ENCODE measurements at regions not wholly inside any gene's neighbourhood (a gene's known extent, or its start where the extent isn't known, plus 50 kb on each side); places are given as distances from the start of the nearest gene placed in this dataset.

GRCh38 chr12:113594967-113595366, 123.3 kb upstream of the LHX5 start:
- Histone ChIP-seq H3K9me3 (0 out of 2 replicates have a peak, but pooled peaks cover 6% of the 10 kb centered on the region), H3K4me3 (no peak overlapping the region), H3K27me3 (ENCODE audit: low read depth) (peaks cover 27% of the 10 kb centered on the region), H3K36me3 (replicated peaks) (no peaks in the 10 kb centered on the region), H3K4me1 (no peaks in the 10 kb centered on the region)
- in situ Hi-C loops (cut with MboI; ENCODE audit: low sequenced_read_pairs): no loop called here
- no peak for DNase-seq (ENCODE audit: low spot score in 2 of 2)

- in situ Hi-C loops (cut with MboI; ENCODE audit: low sequenced_read_pairs): no loop called here
- H3K4me3 ChIP-seq: peak overlapping the region; percentile 28
- DNase-seq (ENCODE audit: low spot score in 2 of 2): peak; percentile 59 to 82
- H3K36me3 ChIP-seq (replicated peaks): no peaks in the 10 kb centered on the region
- peaks cover 11% of the 10 kb centered on the region for H3K27me3 ChIP-seq (ENCODE audit: low read depth)
- H3K9me3 ChIP-seq: 0 out of 2 replicates have a peak, but pooled peaks cover 6% of the 10 kb centered on the region
- peaks cover 9% of the 10 kb centered on the region for H3K4me1 ChIP-seq
Observed at GRCh38 chr12:113591480-113591974, 119.9 kb upstream of the LHX5 start.

- in situ Hi-C loops (cut with MboI; ENCODE audit: low sequenced_read_pairs): no loop called here
- H3K36me3 ChIP-seq (replicated peaks): no peaks in the 10 kb centered on the region
- DNase-seq (ENCODE audit: low spot score in 2 of 2): no peak
- no peaks in the 10 kb centered on the region for H3K27me3 ChIP-seq (ENCODE audit: low read depth)
- no peak overlapping the region for H3K4me3 ChIP-seq
- H3K9me3 ChIP-seq: no peaks in the 10 kb centered on the region
- H3K4me1 ChIP-seq: peaks cover 9% of the 10 kb centered on the region
Observed at GRCh38 chr12:113589437-113589836, 117.8 kb upstream of the LHX5 start.

DNA sequence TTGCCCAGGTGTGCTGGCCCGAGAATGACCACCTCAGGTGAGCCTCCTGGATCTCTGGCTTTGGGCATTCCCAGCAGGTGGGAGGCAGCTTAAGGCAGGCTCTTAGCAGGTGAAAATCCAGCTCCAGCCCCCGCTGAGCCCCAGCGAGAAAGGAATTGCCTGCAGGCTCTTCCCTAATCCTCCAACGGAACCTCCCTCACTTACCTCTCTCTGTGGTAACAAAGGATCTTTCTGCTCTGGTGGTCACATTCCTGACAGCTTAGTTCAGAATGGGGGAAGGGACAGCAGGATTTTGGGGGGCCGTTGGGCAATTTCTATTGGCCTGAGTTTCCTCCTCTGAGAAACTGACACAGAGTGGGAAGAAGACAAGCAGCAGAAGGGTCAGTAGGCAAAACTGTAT, 116.0 kb upstream of the LHX5 start:
- in situ Hi-C loops (cut with MboI; ENCODE audit: low sequenced_read_pairs): no loop called here
- DNase-seq (ENCODE audit: low spot score in 2 of 2): peak; percentile 35 to 43
- no peaks in the 10 kb centered on the region for H3K9me3 ChIP-seq

DNA sequence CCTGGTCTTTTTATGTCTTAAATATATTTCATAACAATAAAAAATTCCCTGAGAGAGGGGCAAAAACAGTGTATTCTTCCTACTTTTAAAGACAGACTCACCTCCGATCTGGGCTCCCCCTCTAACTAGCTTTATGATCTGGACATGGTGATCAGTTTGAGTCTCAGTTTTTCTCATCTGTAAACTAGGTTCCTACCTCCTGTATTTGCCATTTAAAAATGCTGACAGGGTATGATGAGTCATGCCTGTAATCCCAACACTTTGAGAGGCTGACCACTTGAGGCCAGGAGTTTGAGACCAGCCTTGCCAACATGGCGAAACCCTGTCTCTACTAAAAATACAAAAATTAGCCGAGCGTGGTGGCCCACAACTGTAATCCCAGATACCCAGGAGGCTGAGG, 114.8 kb upstream of the LHX5 start:
- DNase-seq (ENCODE audit: low spot score in 2 of 2): no peak
- peaks cover 9% of the 10 kb centered on the region for H3K4me1 ChIP-seq
- H3K9me3 ChIP-seq: no peaks in the 10 kb centered on the region
- no peaks in the 10 kb centered on the region for H3K36me3 ChIP-seq (replicated peaks)
- H3K4me3 ChIP-seq: no peak overlapping the region
- H3K27me3 ChIP-seq (ENCODE audit: low read depth): no peaks in the 10 kb centered on the region
- in situ Hi-C loops (cut with MboI; ENCODE audit: low sequenced_read_pairs): no loop called here

More for the DNA sequence above, 116.0 kb upstream of the LHX5 start:
- H3K4me1 ChIP-seq: peaks cover 9% of the 10 kb centered on the region
- H3K27me3 ChIP-seq (ENCODE audit: low read depth): no peaks in the 10 kb centered on the region
- no peaks in the 10 kb centered on the region for H3K36me3 ChIP-seq (replicated peaks)
- H3K4me3 ChIP-seq: no peak overlapping the region

DNA sequence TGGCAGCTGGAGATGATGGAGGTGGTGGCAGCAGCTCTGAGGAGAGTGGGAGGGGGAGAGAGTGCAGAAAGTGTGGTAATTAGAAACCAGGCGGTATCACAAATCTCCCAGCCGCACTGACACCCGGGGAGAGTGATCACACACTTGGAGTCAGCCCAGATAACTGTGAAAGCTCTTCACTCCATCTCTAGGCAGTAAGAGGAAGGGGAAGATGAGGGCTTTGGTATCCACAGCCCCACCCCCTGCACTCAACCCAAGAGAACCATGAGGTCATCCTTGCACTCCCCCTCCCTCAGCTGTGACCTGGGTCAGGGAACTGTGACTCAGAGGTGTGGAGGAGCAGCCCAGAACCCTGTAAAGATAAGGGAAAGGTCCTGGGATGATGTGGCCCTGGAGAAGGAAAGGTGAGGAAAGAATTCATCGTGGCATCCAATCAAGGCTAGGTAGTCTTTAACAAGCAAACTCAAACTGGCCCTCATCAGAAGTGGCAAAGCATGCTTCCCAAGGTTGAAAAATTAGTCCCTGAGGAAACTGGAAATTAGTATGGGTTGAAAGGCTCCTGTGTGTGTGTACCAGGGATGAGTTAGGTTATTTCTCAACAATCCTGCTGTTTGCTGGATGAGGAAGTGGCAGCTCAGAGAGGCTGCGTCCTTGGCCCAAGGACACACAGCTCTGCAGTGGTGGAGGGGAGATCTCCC, 111.0 kb upstream of the LHX5 start:
- no peaks in the 10 kb centered on the region for H3K36me3 ChIP-seq (replicated peaks)
- in situ Hi-C loops (cut with MboI; ENCODE audit: low sequenced_read_pairs): no loop called here
- no peak overlapping the region for H3K4me3 ChIP-seq
- no peak for DNase-seq (ENCODE audit: low spot score in 2 of 2)
- peaks cover 5% of the 10 kb centered on the region for H3K4me1 ChIP-seq
- no peaks in the 10 kb centered on the region for H3K27me3 ChIP-seq (ENCODE audit: low read depth)
- H3K9me3 ChIP-seq: 0 out of 2 replicates have a peak, but pooled peaks cover 3% of the 10 kb centered on the region

GRCh38 chr12:113581342-113581741, 109.7 kb upstream of the LHX5 start:
- DNase-seq (ENCODE audit: low spot score in 2 of 2): no peak
- in situ Hi-C loops (cut with MboI; ENCODE audit: low sequenced_read_pairs): no loop called here
- Histone ChIP-seq H3K27me3 (ENCODE audit: low read depth) (peaks cover 5% of the 10 kb centered on the region), H3K9me3 (0 out of 2 replicates have a peak, but pooled peaks cover 3% of the 10 kb centered on the region), H3K4me1 (no peaks in the 10 kb centered on the region), H3K36me3 (replicated peaks) (no peaks in the 10 kb centered on the region), H3K4me3 (no peak overlapping the region)

- H3K4me3 ChIP-seq: no peak overlapping the region
- 0 out of 2 replicates have a peak, but pooled peaks cover 3% of the 10 kb centered on the region for H3K9me3 ChIP-seq
- in situ Hi-C loops (cut with MboI; ENCODE audit: low sequenced_read_pairs): no loop called here
- no peaks in the 10 kb centered on the region for H3K36me3 ChIP-seq (replicated peaks)
- DNase-seq (ENCODE audit: low spot score in 2 of 2): no peak
- no peaks in the 10 kb centered on the region for H3K4me1 ChIP-seq
- peaks cover 13% of the 10 kb centered on the region for H3K27me3 ChIP-seq (ENCODE audit: low read depth)
Observed at GRCh38 chr12:113580437-113580836, 108.8 kb upstream of the LHX5 start.

GRCh38 chr12:113577464-113578129, 105.9 kb upstream of the LHX5 start:
- Histone ChIP-seq H3K27me3 (ENCODE audit: low read depth) (peaks cover 20% of the 10 kb centered on the region), H3K9me3 (0 out of 2 replicates have a peak, but pooled peaks cover 3% of the 10 kb centered on the region), H3K4me3 (no peak overlapping the region), H3K36me3 (replicated peaks) (no peaks in the 10 kb centered on the region), H3K4me1 (no peaks in the 10 kb centered on the region)
- DNase-seq (ENCODE audit: low spot score in 2 of 2): no peak
- in situ Hi-C loops (cut with MboI; ENCODE audit: low sequenced_read_pairs): no loop called here

DNA sequence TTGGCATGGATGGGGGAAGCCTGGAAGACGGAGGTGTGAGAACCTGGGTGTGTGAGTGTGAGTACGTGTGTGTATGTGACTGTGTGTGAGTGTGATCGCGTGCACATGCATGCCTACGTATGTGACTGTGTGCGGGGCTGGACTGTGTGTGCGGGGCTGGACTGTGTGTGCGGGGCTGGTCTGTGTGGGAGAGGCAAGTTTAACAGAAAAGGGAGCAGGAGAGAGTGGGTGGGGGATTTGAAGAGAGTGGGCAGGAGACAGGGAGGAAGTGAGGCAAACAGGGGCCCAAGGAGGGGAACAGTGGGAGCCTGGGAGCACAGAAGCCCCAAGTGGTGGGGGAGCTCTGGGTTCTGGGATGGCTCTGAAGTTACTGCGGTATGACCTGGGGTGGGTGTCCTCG, 103.7 kb upstream of the LHX5 start:
- Histone ChIP-seq H3K4me3 (no peak overlapping the region), H3K4me1 (no peaks in the 10 kb centered on the region), H3K36me3 (replicated peaks) (no peaks in the 10 kb centered on the region), H3K9me3 (no peaks in the 10 kb centered on the region), H3K27me3 (ENCODE audit: low read depth) (peaks cover 22% of the 10 kb centered on the region)
- no peak for DNase-seq (ENCODE audit: low spot score in 2 of 2)
- in situ Hi-C loops (cut with MboI; ENCODE audit: low sequenced_read_pairs): no loop called here

DNA sequence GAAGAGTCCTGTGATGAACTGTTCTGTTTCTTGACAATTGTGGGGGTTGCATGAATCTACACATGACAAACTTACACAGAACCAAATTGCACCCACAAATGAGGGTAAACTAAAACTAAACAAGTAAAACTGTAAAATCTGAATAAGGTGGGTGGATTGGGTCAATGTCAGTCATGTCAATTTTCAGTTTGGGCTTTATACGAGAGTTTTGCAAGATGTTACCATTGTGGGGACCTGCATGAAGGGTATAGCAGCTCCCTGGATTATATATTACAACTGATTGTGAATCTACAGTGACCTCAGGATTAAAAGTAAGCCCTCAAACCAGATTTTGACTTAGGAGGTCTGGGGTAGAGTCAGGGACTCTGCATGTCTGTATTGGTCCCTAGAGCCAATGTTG, 101.5 kb upstream of the LHX5 start:
- peaks cover 29% of the 10 kb centered on the region for H3K27me3 ChIP-seq (ENCODE audit: low read depth)
- no peak overlapping the region for H3K4me3 ChIP-seq
- DNase-seq (ENCODE audit: low spot score in 2 of 2): no peak
- in situ Hi-C loops (cut with MboI; ENCODE audit: low sequenced_read_pairs): no loop called here
- H3K36me3 ChIP-seq (replicated peaks): no peaks in the 10 kb centered on the region
- no peaks in the 10 kb centered on the region for H3K9me3 ChIP-seq
- H3K4me1 ChIP-seq: no peaks in the 10 kb centered on the region

DNA sequence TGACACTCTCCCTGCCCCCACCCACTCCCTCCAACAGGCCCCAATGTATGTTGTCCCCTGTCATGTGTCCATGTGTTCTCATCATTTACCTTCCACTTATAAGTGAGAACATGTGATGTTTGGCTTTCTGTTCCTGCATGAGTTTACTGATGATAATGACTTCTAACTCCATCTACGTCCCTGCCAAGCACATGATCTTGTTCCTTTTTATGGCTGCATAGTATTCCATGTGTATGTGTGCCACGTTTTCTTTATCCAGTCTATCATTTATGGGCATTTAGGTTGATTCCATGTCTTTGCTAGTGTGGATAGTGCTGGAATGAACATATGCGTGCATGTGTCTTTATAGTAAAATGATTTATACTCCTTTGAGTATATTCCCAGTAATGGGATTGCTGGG, 100.0 kb upstream of the LHX5 start:
- H3K36me3 ChIP-seq (replicated peaks): no peaks in the 10 kb centered on the region
- H3K9me3 ChIP-seq: no peaks in the 10 kb centered on the region
- no peak overlapping the region for H3K4me3 ChIP-seq
- H3K4me1 ChIP-seq: no peaks in the 10 kb centered on the region
- in situ Hi-C loops (cut with MboI; ENCODE audit: low sequenced_read_pairs): no loop called here
- peaks cover 23% of the 10 kb centered on the region for H3K27me3 ChIP-seq (ENCODE audit: low read depth)
- DNase-seq (ENCODE audit: low spot score in 2 of 2): no peak

DNA sequence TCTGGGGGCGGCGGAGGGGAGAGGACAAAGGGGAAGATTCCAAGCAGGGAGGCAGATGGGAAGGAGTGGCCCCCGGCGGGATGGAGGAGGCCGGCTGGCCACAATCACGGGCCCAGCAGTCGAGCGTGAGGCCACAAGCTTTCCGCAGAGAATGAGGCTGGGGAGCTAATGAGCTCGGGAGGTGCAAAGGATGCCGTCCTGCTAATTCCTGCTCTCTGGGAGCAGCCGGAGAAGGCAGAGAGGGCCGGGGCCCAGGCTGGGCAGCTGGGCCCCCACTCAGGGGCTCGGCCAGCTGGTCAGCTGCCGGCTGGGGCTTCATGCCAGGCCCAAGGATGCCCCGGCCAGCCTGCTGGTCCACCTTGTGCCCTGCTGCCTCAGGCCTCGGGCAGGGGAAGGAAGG, 98.1 kb upstream of the LHX5 start:
- in situ Hi-C loops (cut with MboI; ENCODE audit: low sequenced_read_pairs): no loop called here
- Histone ChIP-seq H3K27me3 (ENCODE audit: low read depth) (peaks cover 25% of the 10 kb centered on the region), H3K9me3 (no peaks in the 10 kb centered on the region), H3K36me3 (replicated peaks) (no peaks in the 10 kb centered on the region), H3K4me1 (no peaks in the 10 kb centered on the region), H3K4me3 (no peak overlapping the region)
- no peak for DNase-seq (ENCODE audit: low spot score in 2 of 2)

- H3K4me3 ChIP-seq: no peak overlapping the region
- H3K4me1 ChIP-seq: no peaks in the 10 kb centered on the region
- DNase-seq (ENCODE audit: low spot score in 2 of 2): no peak
- no peaks in the 10 kb centered on the region for H3K36me3 ChIP-seq (replicated peaks)
- H3K9me3 ChIP-seq: no peaks in the 10 kb centered on the region; the same call in 1 of the 2 replicates
- peaks cover 27% of the 10 kb centered on the region for H3K27me3 ChIP-seq (ENCODE audit: low read depth)
- in situ Hi-C loops (cut with MboI; ENCODE audit: low sequenced_read_pairs): no loop called here
Observed at GRCh38 chr12:113568021-113568420, 96.3 kb upstream of the LHX5 start.

All from HAP-1 (cell line).